Type B pancreatic cell (in vitro differentiated cells): ENCODE measurements at regions not wholly inside any gene's neighbourhood (a gene's known extent, or its start where the extent isn't known, plus 50 kb on each side); places are given as distances from the start of the nearest gene placed in this dataset.

Experiments used
- DNase-seq: peaks from one replicate; pipeline ENCODE4 v3.0.0; 2021; ENCODE audit warnings: mixed read lengths; ENCODE audit not compliant: unreplicated experiment; ENCODE audit errors: extremely low spot score
- H3K27ac Mint-ChIP-seq: 2 replicates; pipeline ENCODE4 v1.8.0; 2021; ENCODE audit warnings: mild to moderate bottlenecking, mixed read lengths
- H3K27me3 Mint-ChIP-seq: 2 replicates; pipeline ENCODE4 v1.8.0; 2021; ENCODE audit warnings: mixed read lengths
- H3K36me3 Mint-ChIP-seq: 2 replicates; pipeline ENCODE4 v1.8.0; 2021; ENCODE audit warnings: mixed read lengths
- H3K4me1 Mint-ChIP-seq: one replicate; pipeline ENCODE4 v1.8.0; 2021; ENCODE audit warnings: mixed read lengths; ENCODE audit not compliant: unreplicated experiment
- H3K4me3 Mint-ChIP-seq: 2 replicates; pipeline ENCODE4 v1.8.0; 2021; ENCODE audit warnings: mild to moderate bottlenecking, mixed read lengths
- H3K9me3 Mint-ChIP-seq: 2 replicates; pipeline ENCODE4 v1.8.0; 2021; ENCODE audit warnings: mixed read lengths
- TF ChIP-seq, protein P1 (sequence below): fragments of 200-600 bp; sonication (generic); conservative IDR thresholded peaks from 2 replicates; pipeline ENCODE4 v1.5.0; 2021; ENCODE audit warnings: antibody characterized with exemption, mild to moderate bottlenecking

DNA sequence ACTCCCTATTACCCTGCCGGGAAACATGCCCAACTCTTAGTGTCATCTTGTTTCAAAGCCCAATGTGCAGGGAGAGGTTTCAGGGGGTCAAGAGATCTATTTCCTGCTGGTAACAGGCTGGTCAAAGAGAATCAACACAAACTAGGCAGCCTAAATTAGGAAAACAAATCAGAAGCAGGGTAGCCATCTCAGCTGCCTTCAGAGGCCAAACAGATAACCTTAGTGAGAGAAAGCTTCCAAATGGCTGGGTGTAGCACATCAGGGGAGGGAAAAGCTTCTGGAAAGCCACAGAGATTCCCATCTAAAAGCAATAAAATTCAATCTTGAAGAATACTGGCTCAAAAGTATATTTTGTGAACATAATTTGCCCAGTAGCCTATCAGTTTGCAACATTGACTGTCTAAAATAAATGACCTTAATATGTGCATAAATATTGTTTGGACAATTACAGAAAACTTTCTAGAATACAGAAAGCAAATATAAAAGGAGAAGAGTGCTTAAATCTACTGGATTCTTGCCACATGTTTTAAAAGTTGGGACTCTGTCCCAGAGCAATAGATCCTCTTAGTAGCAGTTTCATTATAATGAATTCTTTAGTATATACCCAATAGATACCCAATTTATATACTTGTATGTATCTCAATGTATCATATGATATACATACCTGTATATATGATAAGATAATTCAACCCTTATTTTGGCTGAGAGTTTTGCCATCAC lies 371.9 kb upstream of the RARB start:
- Mint-ChIP-seq H3K4me3 (no peak overlapping the region), H3K27me3 (peaks cover 4% of the 10 kb centered on the region), H3K27ac (no peak overlapping the region), H3K36me3 (peaks cover 4% of the 10 kb centered on the region), H3K4me1 (peaks cover 18% of the 10 kb centered on the region), H3K9me3 (no peaks in the 10 kb centered on the region)
- no peak for DNase-seq
- TF ChIP-seq, protein P1, sequence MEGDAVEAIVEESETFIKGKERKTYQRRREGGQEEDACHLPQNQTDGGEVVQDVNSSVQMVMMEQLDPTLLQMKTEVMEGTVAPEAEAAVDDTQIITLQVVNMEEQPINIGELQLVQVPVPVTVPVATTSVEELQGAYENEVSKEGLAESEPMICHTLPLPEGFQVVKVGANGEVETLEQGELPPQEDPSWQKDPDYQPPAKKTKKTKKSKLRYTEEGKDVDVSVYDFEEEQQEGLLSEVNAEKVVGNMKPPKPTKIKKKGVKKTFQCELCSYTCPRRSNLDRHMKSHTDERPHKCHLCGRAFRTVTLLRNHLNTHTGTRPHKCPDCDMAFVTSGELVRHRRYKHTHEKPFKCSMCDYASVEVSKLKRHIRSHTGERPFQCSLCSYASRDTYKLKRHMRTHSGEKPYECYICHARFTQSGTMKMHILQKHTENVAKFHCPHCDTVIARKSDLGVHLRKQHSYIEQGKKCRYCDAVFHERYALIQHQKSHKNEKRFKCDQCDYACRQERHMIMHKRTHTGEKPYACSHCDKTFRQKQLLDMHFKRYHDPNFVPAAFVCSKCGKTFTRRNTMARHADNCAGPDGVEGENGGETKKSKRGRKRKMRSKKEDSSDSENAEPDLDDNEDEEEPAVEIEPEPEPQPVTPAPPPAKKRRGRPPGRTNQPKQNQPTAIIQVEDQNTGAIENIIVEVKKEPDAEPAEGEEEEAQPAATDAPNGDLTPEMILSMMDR, result no peak

DNA sequence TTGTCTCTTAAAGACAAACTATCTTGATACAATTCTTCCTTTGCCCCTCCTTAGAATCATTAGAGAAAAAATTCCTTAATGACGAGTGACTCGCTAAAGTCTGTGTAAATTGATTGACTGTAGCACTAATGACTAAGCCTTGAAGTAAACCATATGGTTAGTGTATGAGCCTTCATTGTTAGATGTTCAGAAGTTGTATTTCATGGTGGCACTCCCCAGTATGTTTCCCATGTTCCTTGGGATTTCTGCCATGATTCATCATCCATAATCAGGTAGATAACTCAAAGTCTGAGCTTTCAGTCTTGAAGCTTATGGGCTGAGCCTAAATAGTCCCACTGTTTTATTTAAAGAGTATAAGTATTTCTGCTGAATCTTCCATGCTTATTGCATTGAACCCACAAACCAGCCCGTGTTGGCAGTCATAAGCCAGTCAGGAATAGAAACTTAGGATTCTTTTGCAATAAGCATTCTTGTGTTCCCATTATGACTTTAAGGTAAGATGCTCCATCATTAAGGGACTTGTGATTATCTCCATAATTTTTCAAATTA lies 371.2 kb upstream of the RARB start:
- TF ChIP-seq, protein P1, result no peak
- no peak overlapping the region for H3K27ac Mint-ChIP-seq

DNA sequence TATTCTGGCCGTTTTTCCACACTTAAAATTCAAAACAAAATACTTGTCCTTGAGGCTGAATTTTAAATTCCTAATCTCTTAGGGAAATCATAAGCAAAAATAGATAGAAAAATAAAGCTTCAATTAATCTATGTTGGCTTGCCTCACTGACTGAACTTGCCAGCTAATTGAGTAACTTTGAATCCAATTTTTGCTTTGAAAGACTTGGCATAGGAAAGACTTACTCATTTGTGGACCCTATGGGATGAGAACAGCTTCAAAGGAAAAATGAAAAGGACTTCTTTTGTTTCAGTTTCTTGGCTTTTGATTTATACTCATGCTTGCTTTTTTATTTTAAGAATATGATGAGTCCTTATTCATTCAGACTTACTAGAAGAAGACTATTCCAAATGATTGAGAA lies 370.7 kb upstream of the RARB start:
- TF ChIP-seq, protein P1, result no peak
- H3K4me3 Mint-ChIP-seq, result no peak overlapping the region
- H3K27me3 Mint-ChIP-seq, result peaks cover 4% of the 10 kb centered on the region
- H3K27ac Mint-ChIP-seq, result no peak overlapping the region
- no peak for DNase-seq
- H3K36me3 Mint-ChIP-seq, result peaks cover 5% of the 10 kb centered on the region
- H3K4me1 Mint-ChIP-seq, result peaks cover 18% of the 10 kb centered on the region
- no peaks in the 10 kb centered on the region for H3K9me3 Mint-ChIP-seq

More for the DNA sequence above, 371.2 kb upstream of the RARB start:
- H3K4me3 Mint-ChIP-seq, result no peak overlapping the region
- DNase-seq, result no peak
- peaks cover 4% of the 10 kb centered on the region for H3K36me3 Mint-ChIP-seq
- no peaks in the 10 kb centered on the region for H3K9me3 Mint-ChIP-seq
- H3K4me1 Mint-ChIP-seq, result peaks cover 18% of the 10 kb centered on the region
- peaks cover 4% of the 10 kb centered on the region for H3K27me3 Mint-ChIP-seq

DNA sequence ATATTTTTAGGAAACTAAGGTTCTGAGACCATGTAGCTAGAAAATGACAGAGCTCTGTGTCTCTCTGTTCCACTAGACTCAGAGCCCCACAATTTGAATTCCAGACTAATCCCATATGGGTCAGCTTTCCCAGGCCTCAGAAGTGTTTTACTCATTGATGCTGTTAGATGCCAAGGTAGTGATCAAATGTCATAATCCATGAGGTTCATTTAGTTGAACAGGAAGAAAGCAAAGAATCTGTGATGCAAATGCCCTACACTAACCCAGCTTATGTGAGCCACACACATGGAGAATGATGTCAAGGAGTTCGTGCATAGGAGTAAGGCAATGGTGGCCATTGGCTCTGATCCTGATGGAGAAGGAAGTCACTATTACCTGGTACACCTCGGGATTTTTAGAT lies 363.4 kb upstream of the RARB start:
- no peak overlapping the region for H3K27ac Mint-ChIP-seq
- peaks cover 5% of the 10 kb centered on the region for H3K36me3 Mint-ChIP-seq
- H3K27me3 Mint-ChIP-seq, result peaks cover 7% of the 10 kb centered on the region
- H3K4me1 Mint-ChIP-seq, result peaks cover 8% of the 10 kb centered on the region
- no peaks in the 10 kb centered on the region for H3K9me3 Mint-ChIP-seq
- no peak for DNase-seq
- TF ChIP-seq, protein P1, result no peak
- no peak overlapping the region for H3K4me3 Mint-ChIP-seq

DNA sequence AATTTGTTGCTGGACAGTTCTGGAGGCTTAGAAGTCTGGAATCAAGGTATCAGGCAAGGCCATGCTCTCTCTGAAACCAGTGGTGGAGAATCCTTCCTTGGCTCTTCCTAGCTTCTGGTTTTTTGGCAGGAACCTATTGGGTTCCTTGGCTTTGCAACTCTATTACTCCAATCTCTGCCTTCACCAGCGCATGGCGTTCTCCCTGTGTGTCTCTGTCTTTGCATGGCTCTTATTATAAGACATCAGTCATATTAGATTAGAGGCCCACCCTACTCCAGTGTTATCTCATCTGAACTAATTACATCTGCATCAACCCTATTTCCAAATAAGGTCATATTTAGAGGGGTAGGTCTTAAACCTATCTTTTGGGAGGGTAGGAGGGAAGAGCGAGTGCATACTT lies 358.1 kb upstream of the RARB start:
- peaks cover 3% of the 10 kb centered on the region for H3K36me3 Mint-ChIP-seq
- peaks cover 5% of the 10 kb centered on the region for H3K9me3 Mint-ChIP-seq
- TF ChIP-seq, protein P1, result no peak
- no peak for DNase-seq
- H3K4me1 Mint-ChIP-seq, result peaks cover 24% of the 10 kb centered on the region
- H3K27ac Mint-ChIP-seq, result no peak overlapping the region
- peaks cover 11% of the 10 kb centered on the region for H3K27me3 Mint-ChIP-seq
- H3K4me3 Mint-ChIP-seq, result no peak overlapping the region
